ENCODE measurements at regions not wholly inside any gene's neighbourhood (a gene's known extent, or its start where the extent isn't known, plus 50 kb on each side); places are given as distances from the start of the nearest gene placed in this dataset.
A peak's percentile ranks its signal among the peaks of the same experiment; 100 is the strongest.
"Not testable (repeated sequence)": the region's sequence is repeated elsewhere in the genome, so short reads cannot be mapped to it uniquely, and the experiment has no call there.

DNA sequence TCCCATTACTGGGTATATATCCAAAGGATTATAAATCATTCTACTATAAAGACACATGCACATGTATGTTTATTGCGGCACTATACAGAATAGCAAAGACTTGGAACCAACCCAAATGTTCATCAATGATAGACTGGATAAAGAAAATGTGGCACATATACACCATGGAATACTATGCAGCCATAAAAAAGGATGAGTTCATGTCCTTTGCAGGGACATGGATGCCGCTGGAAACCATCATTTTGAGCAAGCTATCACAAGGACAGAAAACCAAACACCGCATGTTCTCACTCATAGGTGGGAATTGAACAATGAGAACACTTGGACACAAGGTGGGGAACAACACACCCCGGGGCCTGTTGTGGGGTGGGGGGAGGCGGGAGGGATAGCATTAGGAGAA is 57.0 kb upstream of the NEUROD1 start:
- DNase-seq: not testable (repeated sequence)

DNA sequence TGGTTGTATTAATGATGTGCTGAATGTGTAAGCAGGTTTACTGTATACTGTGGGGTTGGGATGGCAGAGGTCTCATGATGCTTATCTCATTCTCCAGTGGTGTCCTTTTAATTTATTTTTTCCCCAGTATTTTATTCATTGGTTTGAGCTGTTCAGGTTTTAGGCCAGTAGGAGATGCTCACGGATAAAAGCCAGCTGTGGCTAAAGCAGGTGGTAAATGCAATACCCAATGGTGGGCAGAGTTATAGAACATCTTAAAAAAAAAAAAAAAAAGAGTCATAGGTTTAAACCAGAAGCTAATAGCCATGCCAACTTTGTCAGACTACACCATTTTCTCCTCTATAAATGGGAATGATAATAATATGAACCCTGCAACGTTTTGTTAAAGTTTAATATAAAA is 57.8 kb upstream of the NEUROD1 start:
- DNase-seq: no peak

DNA sequence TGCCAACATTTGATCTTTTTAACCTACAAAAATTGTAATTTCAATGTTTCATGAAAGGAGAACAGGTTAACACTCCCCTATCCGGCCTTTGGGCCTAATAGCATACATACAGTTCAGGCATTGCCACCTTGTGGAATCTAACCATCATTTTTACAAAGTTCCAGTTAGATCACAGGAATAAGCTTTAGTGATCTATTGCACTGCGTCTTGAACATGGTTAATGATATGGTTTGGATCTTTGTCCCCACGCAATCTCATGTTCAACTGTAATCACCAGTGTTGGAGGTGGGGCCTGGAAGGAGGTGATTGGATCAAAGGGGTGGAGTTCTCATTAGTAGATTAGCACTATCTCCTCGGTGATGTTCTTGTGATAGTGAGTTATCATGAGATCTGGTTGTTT is 58.2 kb upstream of the NEUROD1 start:
- no peak for DNase-seq

DNA sequence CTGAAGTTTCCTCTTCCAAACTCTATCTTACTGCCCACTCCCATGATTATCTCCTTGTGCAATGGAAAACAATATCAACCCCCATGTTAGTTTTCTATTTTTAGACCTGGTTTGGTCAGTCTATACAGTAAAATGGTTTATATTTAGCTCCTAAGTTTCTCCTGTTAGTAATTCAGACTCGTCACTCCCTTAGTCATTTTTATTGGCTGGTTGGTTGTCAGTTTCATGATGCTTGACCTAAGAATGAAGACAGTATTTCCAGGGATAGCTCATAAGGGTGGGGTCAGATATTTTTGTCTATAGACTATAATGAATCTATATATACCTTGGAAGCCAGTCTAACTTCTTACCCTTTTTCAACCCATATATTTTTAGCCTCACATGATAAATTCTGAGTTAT is 61.4 kb upstream of the NEUROD1 start:
- DNase-seq: no peak

DNA sequence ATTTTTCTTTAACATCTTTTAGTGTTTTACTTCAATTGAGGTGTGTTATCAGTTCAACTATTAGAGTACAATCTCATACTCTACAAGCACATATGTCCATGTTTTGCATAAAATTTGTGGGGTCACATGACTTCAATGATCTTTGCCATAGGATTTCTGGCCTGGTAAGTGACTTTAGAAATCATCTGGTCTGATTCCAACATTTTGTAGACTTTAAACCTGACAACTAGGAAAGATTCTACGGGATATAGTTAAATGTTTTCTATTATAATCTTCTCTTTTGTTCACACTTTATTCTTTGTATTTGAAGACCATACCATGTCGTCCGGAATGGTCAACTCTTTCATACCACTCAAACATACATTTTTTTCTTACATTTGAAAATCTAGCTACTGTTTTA is 62.0 kb upstream of the NEUROD1 start:
- no peak for DNase-seq

DNA sequence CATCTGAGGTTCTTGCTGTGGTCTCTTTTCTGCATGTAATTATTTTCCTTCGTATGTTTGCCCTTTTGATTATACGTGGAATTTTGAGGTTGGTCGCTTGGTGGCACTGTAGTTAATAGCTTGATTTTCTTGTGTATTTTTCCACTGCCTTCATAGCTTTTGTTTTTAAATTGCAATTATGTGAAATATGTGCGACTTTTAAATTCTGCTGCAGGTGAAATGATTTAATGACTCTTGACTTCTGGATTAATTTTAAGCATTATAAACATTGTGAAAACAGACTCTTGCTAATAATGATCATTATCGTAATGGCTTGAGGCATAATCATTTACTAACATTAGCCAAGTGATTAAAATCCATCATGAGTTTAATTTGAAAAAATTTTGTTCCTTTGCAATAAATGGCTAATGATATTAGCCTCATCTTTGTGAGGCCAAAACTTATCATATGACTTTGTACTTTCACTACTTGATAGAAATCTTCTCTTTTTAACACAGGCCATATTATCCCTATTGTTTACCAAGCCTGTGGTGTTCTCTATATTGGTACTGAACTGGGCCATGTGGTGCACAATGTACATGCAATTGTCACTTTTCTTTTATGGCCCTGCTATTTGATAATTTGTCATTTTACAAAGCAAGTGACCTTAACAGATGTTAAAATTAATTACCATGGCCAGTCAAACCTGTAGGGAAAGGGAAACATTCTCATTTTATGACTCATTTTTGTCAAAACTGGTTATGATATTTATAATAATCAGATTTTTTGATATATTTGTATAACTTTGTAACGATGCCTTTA is 62.8 kb upstream of the NEUROD1 start:
- peak; percentile 6 to 44 for DNase-seq

DNA sequence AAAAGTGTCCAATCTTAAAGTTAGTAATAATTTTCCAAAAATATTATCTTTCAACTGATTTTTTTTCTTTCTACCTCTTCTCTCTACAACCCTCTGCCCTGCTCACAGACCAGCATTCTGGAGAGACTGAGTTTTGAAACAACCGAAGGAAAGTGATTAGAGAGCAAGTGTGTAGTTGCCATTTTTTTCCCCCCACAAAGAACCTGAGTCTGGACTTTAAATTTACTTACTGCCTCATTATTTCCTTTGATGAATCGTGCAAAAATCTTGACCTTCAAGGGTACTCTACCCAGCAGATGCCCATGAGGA is 63.4 kb upstream of the NEUROD1 start:
- no peak for DNase-seq

DNA sequence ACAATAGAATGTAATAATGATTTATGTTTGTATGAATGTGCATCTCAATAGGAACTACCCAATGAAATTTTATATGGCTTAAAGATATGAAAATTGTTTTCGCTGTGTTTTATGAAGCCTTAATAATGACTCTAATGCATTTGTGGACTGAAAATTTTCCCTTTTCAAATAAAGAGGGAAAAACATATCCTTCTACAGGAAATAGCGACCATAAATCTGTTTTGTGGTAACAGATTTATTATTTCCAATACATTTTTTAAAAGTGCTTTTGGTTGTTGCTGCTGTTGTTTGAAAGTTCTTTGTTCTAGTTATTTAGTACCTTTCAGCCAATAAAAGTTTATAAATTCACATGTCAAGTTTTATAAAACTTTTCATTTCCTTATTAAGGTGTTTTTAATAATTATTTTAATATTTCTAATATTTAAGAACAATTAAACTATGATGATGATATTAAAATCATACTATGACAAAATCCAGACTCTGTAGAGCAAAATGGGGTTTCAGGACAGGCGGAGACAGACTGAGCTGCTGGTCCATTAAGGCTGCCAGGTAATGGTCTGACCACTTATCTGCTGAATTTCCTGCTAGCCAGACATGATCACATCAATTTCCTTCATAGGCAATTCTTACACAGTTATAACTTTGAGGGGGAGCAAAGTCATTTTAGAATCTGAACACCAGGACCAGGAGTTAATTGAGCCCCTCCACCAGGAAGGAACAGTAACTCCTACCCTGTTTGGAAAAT is 65.7 kb upstream of the NEUROD1 start:
- DNase-seq: no peak

DNA sequence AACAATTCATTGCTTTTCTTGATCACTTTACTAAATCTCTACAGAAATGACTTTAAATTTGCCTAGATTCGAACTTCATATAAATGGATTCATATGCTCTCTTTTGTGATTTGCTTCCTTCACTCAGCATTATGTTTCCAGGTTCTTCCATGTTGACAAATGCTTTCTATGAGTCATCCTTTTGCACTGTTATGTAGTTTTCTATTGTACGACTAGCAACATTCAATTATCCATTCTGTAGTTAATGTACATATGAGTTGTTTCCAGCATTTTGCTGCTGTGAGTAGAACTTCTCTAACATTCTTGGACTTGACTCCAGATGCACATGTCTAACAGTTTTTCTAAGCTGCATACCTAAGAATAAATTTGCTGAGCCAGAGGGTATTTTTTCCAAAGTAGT is 66.5 kb upstream of the NEUROD1 start:
- no peak for DNase-seq

DNA sequence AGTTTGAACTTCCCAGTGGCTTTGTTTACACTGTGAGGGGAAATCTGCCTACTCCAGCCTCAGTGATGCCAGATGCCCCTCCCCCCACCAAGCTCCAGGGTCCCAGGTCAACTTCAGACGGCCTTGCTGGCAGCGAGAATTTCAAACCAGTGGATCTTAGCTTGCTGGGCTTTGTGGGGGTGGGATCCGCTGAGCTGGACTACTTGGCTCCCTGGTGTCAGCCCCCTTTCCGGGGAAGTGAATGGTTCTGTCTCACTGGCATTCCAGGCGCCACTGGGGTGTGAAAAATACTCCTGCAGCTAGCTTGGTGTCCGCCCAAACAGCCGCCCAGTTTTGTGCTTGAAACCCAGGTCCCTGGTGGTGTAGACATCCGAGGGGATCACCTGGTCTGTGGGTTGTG is 70.0 kb upstream of the NEUROD1 start:
- no peak for DNase-seq

DNA sequence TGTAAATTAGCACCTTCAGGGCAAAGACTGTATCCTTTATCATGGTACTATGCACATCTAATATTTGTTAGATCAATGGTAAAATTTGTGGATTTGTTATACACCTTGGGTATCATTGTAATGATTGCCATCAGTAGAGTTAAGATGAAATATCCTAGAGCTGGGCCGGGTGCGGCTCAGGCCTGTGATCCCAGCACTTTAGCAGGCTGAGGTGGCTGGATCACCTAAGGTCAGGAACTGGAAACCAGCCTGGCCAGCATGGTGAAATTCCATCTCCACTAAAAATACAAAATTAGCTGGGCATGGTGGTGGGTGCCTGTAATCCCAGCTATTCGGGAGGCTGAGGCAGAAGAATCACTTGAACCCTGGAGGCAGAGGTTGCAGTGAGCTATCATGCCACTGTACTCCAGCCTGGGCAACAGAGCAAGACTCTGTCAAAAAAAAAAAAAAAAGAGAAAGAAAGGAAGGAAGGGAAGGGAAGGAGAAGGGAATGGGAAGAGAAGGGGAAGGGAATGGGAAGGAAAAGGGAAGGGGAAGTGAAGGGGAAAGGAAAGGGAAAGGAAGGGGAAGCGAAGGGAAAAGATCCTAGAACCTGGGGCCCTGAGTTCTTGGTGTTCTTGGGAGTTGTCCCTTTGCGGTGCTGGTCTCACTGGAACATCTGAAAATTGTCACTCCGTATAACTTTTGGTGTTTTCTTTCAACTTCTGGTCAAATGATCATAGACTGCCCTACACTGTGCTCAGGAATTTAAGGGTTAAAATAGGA is 71.1 kb upstream of the NEUROD1 start:
- DNase-seq: no peak

DNA sequence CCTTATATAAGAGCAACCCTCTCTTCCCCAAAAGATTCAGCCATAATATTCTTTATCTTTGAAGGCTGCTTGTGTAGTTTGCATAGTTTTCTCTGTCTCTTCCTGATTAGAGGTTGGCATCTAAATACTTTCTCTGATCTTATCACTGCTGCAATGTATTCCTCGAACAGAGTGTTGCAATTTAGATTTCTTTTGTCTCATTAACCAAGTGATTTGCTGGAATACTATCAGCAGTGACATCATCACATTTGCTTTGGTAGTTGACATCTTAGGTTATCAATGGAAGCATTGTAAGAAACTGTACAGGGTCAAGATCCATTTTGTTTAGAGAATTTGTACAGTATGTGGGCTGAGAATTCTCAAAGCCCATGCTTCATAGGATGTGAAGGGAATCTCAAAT is 72.0 kb upstream of the NEUROD1 start:
- no peak for DNase-seq

DNA sequence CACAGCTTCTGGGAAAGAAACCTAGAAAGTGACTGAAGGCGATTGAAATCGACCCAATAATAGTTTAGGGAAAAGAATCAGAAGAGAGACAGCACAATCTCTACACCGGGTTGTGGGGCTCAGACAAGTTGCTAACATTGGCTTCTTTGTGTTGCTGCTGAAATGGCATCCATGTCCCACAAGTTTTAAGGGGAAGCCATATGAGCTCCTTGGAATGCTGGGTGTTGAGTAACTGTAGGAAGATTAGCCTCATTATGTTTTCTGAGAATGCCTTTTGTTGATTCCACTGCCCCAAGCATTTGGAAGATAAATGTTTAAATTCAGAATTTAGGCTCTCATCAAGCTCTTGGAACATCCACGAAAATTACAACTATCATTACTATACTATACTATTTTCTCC is 73.4 kb upstream of the NEUROD1 start:
- DNase-seq: no peak

DNA sequence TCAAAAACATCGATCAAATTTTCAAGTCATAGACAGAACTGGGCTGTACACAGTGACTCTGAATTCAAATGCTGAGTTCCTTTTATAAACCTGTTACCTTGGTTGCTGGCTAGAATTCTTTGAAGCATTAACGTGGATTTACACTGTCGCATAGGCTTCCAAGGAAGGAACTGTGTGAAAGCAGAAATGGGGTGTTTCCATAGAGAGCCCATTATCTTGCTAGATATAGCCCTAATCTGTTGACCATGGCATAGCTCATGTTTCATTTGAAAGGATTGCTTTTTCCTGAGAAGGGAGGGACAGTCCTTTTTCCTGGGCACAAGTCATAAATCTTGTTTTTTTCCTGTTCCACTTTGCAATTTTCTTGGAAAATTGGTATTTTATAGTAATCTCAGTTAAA is 73.8 kb upstream of the NEUROD1 start:
- no peak for DNase-seq

DNA sequence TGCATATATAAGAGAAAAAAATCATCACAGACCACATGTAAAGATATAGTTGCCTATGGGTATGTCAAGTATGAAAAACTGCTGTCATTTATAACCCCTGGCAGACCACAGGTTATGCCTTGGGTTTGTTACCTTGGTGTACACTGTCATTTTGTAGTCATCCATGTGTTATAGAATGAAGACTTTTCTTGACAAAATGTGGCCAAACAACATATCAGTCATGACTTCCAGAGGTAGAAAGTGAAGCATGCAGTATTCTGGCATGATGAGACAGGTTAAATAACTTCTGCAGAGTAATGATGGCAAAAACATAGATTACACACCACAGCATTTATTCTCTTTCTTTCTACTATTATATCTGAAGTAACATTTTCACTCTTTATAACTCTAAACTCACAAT is 74.9 kb upstream of the NEUROD1 start:
- DNase-seq: no peak

DNA sequence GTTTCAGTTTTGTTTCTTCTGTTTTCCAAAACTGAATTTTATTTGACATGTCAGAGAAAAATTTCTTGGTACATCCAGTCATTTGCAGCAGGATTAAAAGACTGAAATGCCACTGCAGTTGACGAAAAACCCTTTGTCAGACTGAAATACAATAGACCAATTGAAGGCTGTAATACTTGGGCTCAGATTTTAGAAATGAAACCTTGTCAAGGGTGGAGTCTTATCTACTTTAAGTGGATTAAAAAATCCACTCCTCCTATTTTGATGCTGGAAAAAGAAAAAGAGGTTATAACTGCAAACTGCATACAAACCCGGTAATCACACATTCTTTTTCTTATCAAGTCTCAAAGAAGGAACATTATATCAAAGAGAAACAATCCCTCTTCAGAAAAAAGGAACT is 80.2 kb upstream of the NEUROD1 start:
- no peak for DNase-seq

DNA sequence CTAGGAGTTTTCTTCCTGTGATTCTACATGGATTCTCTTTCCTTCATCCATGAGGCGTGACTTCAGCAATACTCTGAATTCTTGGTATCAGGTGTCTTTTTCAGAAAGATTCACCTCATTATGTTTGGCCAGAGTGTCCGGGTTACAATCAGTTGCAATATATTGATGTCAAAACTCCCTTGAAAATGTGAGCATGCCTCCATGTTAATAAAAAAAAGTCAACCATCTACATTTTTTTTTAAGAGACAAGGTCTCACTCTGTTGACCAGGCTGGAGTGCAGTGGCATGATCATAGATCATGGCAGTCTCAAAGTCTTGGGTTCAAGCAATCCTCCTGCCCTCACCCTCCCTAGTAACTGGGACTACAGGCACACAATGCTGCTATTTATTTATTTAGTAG is 80.9 kb upstream of the NEUROD1 start:
- DNase-seq: no peak

DNA sequence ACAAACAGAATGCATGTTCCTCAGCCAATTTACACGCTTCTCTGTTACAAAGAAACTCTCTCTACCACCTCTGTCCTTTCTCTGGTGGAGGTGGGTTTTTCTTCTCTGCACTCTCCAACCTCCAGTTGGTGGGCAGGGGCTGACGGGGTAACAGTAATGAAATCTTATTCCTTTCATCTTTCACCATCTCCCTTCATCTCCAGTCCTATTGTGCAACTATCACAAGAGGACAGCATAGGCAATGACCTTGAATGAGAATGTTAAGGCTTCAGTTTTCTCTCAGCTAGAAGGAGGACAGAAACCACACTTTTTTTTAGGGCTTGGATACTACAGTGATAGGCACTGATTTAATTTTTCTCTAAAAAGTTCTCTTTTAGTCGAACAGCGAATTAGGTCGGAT is 81.7 kb upstream of the NEUROD1 start:
- no peak for DNase-seq

DNA sequence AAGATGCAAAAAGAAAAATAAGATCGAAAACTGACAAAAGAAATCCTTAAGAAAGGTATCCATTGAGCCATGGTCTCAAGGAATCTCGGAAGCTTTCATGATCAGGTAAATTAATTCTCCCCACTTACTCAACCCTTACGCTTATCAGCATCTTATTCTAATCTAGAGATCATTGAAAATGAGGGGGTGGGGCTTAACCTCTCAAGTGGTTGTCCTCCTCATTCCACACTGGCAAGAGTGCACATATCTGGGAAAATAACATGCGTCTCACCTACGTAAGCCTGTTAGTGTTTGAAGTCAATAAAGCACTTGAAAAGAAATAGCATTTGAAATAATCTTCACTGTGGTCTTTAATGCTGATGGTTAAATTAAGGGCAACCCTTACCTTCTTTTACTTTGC is 82.5 kb upstream of the NEUROD1 start:
- no peak for DNase-seq

DNA sequence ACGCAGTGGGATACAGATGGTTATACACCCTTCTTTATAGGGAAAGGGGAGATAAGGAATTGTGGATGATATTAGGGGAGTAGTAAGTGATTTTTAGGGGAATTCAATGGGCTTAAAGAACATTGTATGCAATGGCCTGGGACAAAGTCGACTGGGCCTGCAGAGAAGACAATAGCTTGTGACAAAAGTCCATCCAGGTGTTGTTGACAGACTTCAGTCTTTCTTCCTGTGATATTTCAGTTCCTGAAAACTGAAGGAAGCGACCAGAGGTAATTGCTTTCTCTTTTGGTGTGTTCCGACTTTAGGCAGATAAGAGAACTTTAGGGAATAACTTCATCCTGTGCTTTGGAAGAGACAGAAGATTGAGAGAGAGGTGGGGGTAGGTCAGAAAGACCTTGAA is 83.1 kb upstream of the NEUROD1 start:
- no peak for DNase-seq

DNA sequence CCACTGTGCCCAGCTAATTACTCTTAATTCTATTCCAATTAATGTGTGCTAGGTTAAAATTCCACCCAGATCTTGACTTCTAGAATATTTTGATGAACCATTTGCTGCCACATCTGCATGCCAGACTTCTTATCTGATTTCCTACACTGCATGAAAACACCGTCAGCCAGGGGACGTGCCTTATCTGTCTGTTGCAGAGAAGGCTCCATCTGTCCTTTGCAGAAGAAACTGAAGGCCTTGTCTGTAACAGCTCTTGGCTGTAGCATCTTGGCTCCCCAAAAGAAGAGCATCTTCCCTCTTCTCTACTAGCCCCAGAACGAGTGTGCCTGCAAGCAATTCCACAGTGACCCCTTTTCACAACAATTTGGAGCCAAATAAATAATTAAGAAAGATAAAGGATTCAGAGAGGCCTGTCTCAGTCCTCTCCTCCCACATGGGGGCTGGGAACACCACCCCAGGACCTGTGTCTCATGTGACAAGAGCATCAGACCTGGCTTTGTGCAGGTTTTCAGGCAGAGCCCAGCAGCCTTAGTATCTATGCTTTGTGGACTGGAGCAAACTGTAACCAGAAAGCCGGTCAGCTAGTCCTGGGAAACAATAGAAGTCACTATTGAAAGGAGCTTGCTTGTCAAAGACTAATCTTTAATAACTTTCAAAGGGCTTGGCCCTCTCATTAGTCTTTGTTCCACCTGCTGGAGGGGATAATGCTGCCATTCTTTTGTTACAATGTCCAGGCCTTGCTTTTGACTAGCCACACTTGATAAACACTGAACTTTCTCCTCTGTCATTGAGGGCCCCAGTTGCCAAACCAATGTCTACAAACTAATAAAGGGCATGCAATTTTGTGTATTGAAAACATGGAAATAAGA is 84.0 kb upstream of the NEUROD1 start:
- no peak for DNase-seq

DNA sequence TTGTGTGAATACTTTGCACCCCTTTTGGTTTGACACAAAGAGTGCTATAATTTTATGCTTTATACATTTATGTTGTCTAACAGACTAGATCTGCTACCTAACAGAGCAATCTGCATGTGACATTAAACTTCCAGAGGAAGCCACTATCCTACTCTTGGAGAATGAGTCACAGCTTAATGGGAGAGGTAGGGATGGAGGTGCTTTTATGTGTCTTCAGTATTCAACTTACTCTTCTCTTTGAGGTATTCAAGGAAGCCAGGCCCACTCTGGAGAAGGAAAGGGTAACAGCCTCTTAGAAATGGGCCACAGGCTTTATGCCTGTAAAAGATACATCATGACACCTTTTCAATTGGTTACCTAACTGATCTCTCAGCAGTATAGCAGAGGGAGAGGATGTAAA is 85.8 kb upstream of the NEUROD1 start:
- no peak for DNase-seq

DNA sequence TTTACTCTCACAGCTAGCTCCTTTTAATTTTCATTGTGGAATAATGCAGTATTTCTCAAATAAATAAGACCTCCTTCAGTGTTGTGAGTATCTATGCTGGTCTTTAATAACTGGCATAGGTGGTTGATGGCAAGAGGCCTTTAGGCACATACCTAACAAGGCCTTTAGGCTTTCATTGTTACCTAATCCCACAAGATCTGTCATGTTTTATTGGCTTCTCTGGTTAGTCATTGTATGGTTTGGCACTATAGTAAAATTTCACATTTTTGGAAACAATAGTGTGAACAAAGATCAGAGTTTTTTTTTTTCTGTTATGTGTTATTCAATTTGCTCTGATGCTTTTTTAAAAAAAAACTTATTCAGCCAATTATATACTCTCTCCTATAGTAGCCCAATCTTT is 89.8 kb upstream of the NEUROD1 start:
- DNase-seq: no peak

Measured in CD4-positive, alpha-beta T cell treated with Interleukin-1 beta for 1 hour (primary cell).